ENCODE measurements at regions not wholly inside any gene's neighbourhood (a gene's known extent, or its start where the extent isn't known, plus 50 kb on each side); places are given as distances from the start of the nearest gene placed in this dataset.

DNA sequence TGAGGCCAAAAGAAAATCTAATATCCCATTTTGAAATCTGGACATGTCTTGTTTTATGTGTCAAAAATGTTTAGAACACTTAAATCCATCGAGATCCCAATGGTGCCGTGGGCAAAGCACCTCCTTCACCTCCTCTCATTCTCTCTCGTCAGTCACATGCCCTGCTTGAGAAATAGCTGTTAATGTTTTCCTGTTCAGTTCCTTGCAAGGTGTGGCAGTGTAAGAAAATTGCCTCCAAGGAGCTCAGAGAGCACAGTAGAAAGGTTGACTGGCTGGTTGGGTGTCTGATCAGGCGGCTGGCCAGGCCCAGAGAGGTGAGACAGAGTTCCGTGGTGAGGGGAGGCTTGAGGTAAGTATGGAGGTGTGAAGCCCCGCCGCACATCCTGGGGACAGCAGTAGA, 210.2 kb downstream of the TSN start:
- CTCF ChIA-PET: no interaction called here
- DNase-seq: no peak

GRCh38 chr2:121966663-121967062, 211.2 kb downstream of the TSN start:
- H3K27ac Mint-ChIP-seq (ENCODE audit: unreplicated experiment): no peak overlapping the region
- no peak for DNase-seq
- TF ChIP-seq, protein P1, sequence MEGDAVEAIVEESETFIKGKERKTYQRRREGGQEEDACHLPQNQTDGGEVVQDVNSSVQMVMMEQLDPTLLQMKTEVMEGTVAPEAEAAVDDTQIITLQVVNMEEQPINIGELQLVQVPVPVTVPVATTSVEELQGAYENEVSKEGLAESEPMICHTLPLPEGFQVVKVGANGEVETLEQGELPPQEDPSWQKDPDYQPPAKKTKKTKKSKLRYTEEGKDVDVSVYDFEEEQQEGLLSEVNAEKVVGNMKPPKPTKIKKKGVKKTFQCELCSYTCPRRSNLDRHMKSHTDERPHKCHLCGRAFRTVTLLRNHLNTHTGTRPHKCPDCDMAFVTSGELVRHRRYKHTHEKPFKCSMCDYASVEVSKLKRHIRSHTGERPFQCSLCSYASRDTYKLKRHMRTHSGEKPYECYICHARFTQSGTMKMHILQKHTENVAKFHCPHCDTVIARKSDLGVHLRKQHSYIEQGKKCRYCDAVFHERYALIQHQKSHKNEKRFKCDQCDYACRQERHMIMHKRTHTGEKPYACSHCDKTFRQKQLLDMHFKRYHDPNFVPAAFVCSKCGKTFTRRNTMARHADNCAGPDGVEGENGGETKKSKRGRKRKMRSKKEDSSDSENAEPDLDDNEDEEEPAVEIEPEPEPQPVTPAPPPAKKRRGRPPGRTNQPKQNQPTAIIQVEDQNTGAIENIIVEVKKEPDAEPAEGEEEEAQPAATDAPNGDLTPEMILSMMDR (IDR thresholded peaks at IDR 0.05; ENCODE audit: insufficient read depth in 1 of 2, low read depth in 1 of 2, low read length in 1 of 2, severe bottlenecking in 1 of 2, unreplicated experiment in 1 of 2): no peak
- Histone ChIP-seq H3K4me3 (ENCODE audit: low read depth, low read length) (no peak overlapping the region), H3K4me1 (no peaks in the 10 kb centered on the region), H3K36me3 (ENCODE audit: control insufficient read depth, insufficient read depth, low read length) (no peaks in the 10 kb centered on the region), H3K9me3 (no peaks in the 10 kb centered on the region), H3K27me3 (replicated peaks; ENCODE audit: control insufficient read depth, insufficient read depth, low read length) (no peaks in the 10 kb centered on the region)
- no peaks in the 10 kb centered on the region for H3K9me3 Mint-ChIP-seq (ENCODE audit: unreplicated experiment)
- H3K4me1 Mint-ChIP-seq (ENCODE audit: low read depth, unreplicated experiment): no peaks in the 10 kb centered on the region
- peaks cover 21% of the 10 kb centered on the region for H3K27me3 Mint-ChIP-seq (ENCODE audit: insufficient read depth, unreplicated experiment)
- intact Hi-C loops (cut with micrococcal nuclease; ENCODE audit: unreplicated experiment): no loop called here
- H3K4me3 Mint-ChIP-seq (ENCODE audit: unreplicated experiment): no peak overlapping the region
- BruUV-seq (replicated peaks): no TSS peak
- ChIA-PET POLR2A (no interaction called here), CTCF (no interaction called here)
- no peaks in the 10 kb centered on the region for H3K36me3 Mint-ChIP-seq (ENCODE audit: insufficient read depth, unreplicated experiment)

More for the DNA sequence above, 210.2 kb downstream of the TSN start:
- H3K4me3 ChIP-seq (ENCODE audit: low read depth, low read length): no peak overlapping the region
- no peak overlapping the region for H3K4me3 Mint-ChIP-seq (ENCODE audit: unreplicated experiment)
- no peaks in the 10 kb centered on the region for H3K4me1 Mint-ChIP-seq (ENCODE audit: low read depth, unreplicated experiment)
- H3K4me1 ChIP-seq: no peaks in the 10 kb centered on the region
- H3K27me3 Mint-ChIP-seq (ENCODE audit: insufficient read depth, unreplicated experiment): peaks cover 15% of the 10 kb centered on the region
- no peaks in the 10 kb centered on the region for H3K36me3 Mint-ChIP-seq (ENCODE audit: insufficient read depth, unreplicated experiment)
- POLR2A ChIA-PET: no interaction called here
- H3K27ac Mint-ChIP-seq (ENCODE audit: unreplicated experiment): no peak overlapping the region
- H3K36me3 ChIP-seq (ENCODE audit: control insufficient read depth, insufficient read depth, low read length): no peaks in the 10 kb centered on the region
- intact Hi-C loops (cut with micrococcal nuclease; ENCODE audit: unreplicated experiment): no loop called here
- no peaks in the 10 kb centered on the region for H3K9me3 ChIP-seq
- TF ChIP-seq, protein P1 (IDR thresholded peaks at IDR 0.05; ENCODE audit: insufficient read depth in 1 of 2, low read depth in 1 of 2, low read length in 1 of 2, severe bottlenecking in 1 of 2, unreplicated experiment in 1 of 2): no peak
- BruUV-seq (replicated peaks): no TSS peak
- no peaks in the 10 kb centered on the region; the same call in 1 of the 2 replicates for H3K27me3 ChIP-seq (replicated peaks; ENCODE audit: control insufficient read depth, insufficient read depth, low read length)
- H3K9me3 Mint-ChIP-seq (ENCODE audit: unreplicated experiment): no peaks in the 10 kb centered on the region

- Mint-ChIP-seq H3K27ac (ENCODE audit: unreplicated experiment) (no peak overlapping the region), H3K4me3 (ENCODE audit: unreplicated experiment) (no peak overlapping the region), H3K4me1 (ENCODE audit: low read depth, unreplicated experiment) (no peaks in the 10 kb centered on the region), H3K27me3 (ENCODE audit: insufficient read depth, unreplicated experiment) (peaks cover 21% of the 10 kb centered on the region), H3K9me3 (ENCODE audit: unreplicated experiment) (no peaks in the 10 kb centered on the region), H3K36me3 (ENCODE audit: insufficient read depth, unreplicated experiment) (no peaks in the 10 kb centered on the region)
- Histone ChIP-seq H3K36me3 (ENCODE audit: control insufficient read depth, insufficient read depth, low read length) (no peaks in the 10 kb centered on the region), H3K9me3 (no peaks in the 10 kb centered on the region), H3K27me3 (replicated peaks; ENCODE audit: control insufficient read depth, insufficient read depth, low read length) (no peaks in the 10 kb centered on the region), H3K4me3 (ENCODE audit: low read depth, low read length) (no peak overlapping the region), H3K4me1 (no peaks in the 10 kb centered on the region)
- TF ChIP-seq, protein P1 (IDR thresholded peaks at IDR 0.05; ENCODE audit: insufficient read depth in 1 of 2, low read depth in 1 of 2, low read length in 1 of 2, severe bottlenecking in 1 of 2, unreplicated experiment in 1 of 2): no peak
- intact Hi-C loops (cut with micrococcal nuclease; ENCODE audit: unreplicated experiment): no loop called here
- BruUV-seq (replicated peaks): no TSS peak
- CTCF ChIA-PET: interaction anchor here (1.0 kb wide), 1 partner anchor 158 kb away, joined by 4 read pairs; no protein-coding TSS in a partner anchor
- DNase-seq: no peak
- POLR2A ChIA-PET: no interaction called here
These were observed 213.7 kb downstream of the TSN start for GRCh38 chr2:121969166-121969565.
